RPMI7951 (cell line): ENCODE measurements at regions not wholly inside any gene's neighbourhood (a gene's known extent, or its start where the extent isn't known, plus 50 kb on each side); places are given as distances from the start of the nearest gene placed in this dataset.
"Not testable (repeated sequence)": the region's sequence is repeated elsewhere in the genome, so short reads cannot be mapped to it uniquely, and the experiment has no call there.

ENCODE experiments used
- DNase-seq: peaks from one replicate; pipeline ENCODE4 v3.0.0-alpha.2; 2012; ENCODE audit warnings: low read depth

DNA sequence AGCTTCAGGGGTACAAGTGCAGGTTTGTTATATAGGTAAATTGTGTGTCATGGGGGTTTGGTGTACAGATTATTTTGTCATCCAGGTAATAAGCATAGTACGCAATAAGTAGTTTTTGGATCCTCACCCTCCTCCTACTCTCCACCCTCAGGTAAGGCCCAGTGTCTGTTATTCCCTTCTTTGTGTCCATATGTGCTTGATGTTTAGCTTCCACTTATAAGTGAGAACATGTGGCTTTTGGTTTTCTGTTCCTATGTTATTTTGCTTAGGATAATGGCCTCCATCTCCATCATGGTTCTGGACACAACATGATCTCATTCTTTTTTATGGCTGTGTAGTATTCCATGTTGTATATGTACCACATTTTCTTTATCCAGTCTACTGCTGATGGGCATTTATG is 298.4 kb downstream of the LIG4 start:
- not testable (repeated sequence) for DNase-seq

DNA sequence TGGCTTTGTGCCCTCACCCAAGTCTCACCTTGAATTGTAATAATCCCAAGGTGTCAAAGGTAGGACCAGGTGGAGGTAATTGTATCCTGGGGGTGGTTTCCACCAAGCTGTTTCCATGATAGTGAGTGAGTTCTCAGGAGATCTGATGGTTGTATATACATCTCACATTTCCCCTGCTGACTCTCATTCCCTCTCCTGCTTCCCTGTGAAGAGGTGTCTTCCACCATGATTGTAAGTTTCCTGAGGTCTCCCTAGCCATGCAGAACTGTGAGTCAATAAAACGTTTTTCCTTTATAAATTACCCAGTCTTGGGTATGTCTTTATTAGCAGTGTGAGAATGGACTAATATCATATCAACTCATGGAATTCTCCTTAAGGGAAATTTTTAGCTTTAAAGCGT is 302.6 kb downstream of the LIG4 start:
- DNase-seq: no peak

DNA sequence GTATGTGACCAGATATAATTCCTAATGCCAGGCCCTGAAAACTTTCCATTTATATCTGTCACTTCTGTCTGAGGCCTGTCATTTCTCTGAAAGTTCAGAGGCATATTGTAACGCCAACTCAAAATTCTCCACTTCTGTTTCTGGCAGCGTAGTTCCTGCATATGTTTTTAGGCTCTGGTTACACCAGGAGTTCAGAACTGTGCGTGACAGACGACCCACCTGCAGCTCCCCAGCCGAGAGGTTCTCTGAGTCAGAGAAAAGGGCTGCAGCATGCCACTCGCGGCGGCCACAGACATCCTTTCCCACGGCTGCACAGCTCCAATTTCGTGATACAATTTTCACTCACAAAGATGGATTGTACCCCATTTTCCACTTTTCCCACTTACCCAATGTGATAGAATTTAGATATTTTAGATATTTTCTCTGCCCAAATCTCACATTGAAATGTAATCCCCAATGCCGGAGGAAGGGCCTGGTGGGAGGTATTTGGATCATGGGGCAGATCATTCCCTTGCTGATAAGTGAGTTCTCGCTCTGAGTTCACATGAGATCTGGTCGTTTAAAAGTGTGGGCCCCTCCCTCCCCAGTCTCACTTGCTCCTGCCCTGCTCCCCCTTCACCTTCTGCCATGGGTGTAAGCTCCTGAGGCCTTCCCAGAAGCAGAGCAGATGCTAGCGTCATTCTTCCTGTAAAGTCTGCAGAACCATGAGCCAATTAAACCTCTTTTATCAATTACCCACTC is 308.1 kb downstream of the LIG4 start:
- peak; percentile 3 for DNase-seq

DNA sequence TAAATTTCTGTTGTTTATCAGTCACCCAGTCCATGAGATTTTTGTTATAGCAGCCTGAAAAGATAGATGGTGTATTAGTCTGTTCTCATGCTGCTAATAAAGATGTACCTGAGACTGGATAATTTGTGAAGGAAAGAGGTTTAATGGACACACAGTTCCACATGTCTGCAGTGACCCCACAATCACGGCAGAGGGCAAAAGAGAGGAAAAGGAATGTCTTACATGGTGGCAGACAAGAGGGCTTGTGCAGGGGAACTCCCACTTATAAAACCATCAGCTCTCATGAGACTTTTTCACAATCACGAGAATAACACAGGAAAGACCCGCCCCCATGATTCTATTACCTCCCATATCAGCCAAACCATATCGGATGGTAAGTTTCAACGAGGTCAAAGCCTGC is 309.2 kb downstream of the LIG4 start:
- no peak for DNase-seq

DNA sequence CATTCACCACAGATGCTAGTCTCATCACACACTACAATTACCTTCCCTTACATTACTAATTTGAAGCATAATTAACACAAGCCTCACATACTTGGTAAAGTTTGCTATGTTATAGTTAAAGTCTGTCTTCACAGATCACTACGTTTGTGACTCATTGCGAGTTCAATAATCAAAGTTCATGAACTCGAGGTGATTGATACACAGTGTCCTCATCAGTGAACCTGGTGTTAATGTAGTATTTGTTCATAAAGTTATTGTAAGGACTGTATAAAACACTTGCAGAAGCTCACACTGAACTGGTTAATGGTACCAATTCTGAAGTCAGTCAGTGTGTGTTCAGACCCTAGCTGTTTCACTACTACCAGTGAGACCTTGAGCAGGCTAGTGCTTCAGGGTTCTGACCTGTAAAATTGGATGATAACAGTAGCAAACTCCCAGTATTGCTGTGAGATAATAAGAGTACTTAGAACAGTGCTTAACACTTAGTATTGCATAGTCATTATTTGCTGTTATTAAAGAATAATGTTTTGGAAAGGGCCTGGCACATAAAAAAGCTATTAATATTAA is 313.3 kb downstream of the LIG4 start:
- no peak for DNase-seq

DNA sequence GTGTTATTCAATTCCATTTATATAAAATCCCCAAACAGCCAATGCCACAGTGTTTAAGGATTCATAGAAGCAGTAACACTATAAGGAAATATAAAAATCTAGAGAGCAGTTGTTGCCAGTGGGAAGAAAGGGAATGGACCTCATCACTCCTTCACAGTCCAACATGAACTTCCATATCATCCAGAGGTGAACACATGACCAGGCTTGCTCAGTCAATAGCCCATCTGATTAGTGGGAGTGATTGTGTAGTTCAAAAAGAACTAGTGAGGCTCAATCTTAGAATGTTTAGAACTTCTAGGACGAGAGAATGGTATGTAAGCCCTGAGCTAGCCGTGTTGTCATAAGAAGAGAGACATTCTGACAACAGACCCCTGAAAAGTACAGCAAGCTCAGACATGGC is 314.1 kb downstream of the LIG4 start:
- DNase-seq: no peak

DNA sequence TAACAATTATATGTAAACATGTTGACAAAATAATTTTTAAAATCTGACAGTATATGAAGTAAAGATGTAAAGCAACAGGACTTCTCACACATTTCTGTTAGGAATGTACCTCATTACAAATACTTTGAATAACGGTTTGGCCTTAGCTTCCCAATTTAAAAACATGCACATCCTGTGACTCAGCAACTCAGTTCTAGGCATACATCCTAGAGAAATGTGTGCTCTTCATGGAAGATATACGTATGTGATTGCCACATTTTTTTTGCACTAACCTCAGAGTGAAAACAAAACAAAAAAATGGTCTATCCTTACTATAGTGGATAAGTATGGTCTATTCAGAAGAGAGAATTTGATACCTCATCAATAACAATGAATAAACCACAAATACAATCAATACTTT is 314.6 kb downstream of the LIG4 start:
- no peak for DNase-seq

DNA sequence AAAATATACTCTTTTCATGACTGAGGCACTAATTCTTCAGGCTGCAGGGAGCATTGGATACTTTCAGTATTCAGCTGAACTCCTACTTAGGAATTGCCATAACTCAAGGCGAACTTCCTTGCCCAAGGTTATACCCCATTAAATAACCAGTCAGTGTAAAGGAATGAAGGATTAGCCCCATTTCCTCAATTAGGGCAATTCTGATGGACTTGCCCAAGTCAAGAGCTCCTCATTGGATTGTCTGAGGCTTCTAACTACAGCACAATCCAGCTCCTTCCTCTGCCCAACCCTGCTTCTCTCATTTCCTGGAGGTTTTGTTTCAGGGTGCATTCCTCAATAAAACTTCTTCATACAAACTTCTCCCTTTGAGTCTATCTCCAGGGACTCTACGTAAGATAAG is 329.2 kb downstream of the LIG4 start:
- no peak for DNase-seq

DNA sequence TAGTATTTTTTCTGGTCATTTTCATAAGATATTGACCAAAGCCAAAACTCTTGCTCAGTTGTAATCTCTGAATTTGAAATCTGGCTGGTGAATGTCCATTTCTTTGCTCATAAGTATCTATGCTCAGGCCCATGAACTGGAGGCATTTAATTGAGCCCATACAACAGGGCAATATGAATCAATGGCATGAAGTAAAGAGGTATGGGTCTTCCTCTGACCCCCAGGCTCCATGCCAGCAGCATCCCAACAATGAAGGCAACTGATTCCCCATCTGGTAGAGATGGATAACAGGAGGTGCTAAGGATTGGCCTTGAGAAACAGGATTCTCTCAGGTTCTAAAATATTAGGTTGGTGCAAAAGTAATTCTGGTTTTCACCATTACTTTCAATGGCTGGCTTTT is 330.8 kb downstream of the LIG4 start:
- DNase-seq: no peak

DNA sequence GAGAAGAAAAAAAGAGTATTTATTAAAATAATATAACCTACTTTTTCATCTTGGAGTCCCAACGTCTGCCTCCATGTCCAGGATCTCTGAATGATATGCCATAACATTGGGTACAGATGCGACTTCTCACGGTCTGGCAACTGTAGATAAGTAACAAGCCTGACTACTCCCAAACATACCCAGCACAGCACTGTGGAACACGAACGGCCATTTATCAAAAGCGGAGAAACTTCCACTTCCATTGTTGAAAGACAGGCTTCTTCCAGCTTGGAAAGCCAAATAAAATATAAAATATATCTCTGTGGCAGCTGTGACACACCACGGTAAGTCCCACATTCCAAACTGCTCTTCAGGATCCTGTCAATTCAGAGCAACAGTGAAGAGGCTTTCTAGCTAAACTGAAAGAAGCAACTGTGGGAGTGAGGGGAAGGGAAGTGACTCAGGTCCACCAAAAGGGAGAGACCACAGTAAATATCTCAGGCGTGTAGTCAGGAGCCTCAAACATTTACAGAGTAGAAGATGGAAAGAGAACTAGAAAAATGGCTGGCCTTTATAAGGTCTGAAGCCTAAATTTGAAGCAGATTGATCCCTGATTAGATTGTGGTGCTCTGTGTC is 331.7 kb downstream of the LIG4 start:
- DNase-seq: peak; percentile 30

DNA sequence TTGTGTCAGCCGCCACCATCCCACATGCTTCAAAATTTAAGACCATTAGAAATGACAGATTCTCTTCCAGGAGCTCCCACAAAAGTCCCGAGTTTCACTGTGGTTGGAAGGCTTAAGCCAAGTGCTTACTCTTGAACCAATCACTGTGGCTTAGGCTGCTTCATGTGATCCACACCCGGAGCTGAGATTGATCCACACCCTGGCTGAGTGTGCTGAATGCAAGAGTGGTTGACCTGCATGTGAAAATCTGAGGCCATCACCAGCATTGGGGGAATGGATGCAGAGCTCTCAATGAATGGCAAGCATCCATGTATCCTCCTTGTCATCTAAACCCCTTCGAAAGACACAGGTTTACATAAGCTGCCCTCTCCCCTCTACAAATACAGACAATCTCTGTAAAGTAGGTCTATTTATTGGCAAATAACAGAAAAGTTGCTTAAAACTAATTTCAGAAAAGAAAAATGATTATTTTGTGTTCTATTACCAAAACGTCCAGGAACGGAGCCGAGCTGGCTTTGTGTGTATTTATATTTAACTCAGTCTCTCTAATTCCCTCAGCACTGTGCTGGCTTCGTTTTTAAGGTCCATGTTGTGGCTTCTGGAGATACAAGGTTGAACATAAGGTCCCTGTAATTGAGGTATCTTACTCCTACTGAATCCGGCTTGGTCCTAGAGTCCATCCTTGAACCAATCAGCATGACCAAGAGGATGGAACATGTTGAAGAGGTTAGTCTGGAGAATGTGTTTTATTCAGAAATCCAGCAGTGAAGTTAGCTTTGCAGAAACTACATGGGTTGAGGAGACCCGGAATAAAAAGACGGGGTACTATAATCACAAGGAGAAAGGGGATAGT is 332.4 kb downstream of the LIG4 start:
- peak; percentile 5 for DNase-seq

DNA sequence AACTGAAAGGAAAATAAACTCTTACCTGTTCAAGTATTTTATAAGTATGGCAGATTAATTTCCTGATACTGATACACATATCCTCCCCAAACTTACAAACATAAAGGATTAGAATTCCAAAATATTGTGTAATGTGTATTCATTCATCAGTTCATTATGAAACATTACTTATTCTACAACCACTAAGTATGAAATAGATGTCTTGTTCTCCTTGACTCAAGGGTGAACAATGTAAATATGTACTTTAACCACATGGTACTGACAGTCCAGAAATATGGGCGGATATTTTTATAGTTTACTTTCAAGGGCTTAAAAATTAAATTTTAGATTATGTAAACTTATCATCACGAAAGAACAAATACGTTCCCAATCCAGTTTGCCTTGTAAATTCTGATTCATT is 334.0 kb downstream of the LIG4 start:
- DNase-seq: no peak

DNA sequence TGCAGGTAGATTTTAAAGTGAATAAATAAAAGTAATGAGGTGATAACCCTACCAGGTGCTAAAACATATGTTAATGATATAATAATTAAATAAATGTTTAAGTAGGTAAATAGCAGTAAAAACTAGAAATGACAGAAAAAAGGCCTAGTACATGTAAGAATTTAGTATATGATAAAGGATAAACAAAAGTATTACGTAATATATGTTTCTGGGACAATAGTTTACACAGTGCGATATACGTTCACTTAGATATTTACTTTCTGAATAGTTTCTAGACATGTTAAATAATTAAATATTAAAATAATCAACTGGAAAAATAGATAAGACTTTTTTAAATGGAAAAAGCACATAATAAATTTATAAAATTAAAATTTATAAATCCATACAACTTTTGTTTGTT is 340.9 kb downstream of the LIG4 start:
- DNase-seq: no peak

DNA sequence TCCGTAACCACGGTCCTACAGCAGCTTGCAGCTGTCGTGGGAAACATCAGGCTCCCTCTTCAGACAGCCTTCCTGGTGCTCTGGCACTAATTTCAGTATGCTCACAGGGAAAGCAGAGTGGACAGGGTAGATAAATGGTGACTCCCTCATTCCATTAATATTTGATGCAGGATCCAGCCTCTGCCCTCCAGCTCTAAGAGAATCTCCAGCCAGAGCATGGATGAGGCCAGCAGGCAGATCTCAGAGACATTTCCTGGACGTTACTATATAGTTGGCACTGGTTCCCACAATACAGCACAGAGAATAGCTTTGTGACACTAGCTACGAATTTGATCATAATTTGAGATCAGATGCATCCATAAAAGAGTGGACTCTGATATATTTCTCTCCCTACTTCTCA is 341.4 kb downstream of the LIG4 start:
- DNase-seq: no peak

DNA sequence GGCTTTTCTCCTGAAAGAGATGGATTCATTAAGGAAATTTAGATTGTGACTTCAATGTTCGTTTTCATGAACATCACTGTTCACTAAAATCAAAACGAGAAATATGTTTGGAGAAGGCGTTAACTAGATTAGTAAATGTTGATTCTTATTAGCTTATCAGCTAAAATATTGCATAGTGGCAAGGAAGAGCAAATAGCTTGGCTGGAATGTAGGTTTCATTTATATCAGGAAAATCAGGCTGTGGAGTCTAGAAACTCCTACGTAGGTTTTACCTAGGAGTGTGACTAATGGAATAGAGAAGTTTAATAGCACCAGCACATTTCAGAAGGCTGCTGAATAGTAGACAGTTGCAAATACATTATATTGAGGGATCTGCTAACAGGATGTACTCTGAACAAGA is 344.9 kb downstream of the LIG4 start:
- no peak for DNase-seq

DNA sequence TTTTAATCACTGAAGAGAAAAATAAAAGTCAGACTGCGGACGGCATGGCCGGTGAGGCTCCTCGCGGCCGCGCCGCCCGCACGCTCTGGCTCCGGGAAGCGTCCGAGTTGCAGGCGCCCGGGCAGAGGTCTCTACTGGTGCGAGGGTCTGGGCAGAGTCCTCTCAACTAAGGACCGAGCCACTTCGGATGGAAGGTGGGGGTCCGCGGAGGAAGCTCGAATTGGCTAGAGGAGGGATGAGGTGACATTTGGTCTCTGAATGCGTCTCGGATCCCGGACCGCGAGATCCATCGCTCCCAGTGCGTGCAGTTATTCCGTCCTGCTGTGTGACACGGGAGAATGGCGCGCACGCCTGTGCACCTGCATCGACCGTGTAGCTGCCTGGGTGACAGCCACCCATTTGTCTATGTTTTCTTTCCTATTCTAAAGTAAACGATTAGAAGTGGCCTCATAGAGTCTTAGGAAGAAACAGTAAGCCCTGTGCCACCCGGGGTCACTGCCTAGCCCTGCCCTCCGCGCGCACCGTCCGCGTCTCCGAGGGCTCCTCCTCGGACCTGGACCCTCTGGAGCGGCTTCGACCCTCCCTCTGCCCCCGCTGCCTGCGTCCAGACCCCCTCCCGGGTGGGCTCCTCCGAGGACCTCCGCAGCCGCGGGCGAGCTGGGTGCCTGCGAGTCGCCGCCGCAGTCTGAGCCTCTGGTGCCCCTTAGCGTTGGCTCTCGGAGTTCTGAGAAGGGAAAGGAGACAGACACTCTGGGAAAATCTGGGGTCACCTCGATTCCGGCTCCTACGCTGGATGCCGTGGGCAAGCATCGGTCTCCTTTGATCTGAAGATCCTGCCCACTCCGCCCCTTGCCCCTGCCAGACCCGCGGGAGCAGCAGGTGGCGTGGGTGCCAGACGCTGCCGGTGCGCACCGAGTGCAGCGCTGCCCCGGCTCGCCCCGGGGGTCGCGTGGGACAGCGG is 347.4 kb downstream of the LIG4 start:
- no peak for DNase-seq

DNA sequence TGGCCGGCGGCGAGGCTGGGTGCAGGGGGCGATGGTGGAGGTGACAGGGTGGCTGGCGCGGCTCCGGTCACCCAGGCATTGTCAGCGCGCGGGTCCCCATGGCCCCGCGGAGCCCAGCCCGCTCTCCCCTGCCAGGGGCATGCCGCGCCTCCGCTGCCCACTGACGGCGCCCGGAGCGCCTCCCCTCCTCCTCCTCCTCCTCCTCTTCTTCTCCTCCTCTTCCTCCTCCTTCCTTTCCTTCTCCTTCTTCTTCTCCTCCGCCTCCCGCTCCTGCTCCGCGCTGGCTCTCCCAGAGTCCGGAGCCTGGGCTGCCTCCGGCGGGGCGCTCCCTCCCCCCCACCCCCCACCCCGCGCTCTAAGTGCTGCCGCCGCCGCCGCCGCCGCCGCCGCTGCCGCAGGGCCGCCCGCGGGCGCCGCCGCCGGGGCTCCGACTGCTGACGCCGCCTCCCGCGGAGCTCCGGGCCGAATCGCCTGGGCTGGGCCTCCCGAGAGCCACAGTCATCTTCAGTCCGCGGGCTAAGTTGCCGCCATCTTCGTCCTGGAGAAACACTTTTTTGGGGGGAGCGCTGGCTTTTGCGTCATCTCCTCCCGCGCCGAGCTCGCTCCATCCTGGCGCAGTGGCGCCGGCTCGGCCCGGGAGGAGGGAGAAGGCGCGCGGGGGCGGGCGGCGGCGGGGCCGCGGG is 348.3 kb downstream of the LIG4 start:
- no peak for DNase-seq

DNA sequence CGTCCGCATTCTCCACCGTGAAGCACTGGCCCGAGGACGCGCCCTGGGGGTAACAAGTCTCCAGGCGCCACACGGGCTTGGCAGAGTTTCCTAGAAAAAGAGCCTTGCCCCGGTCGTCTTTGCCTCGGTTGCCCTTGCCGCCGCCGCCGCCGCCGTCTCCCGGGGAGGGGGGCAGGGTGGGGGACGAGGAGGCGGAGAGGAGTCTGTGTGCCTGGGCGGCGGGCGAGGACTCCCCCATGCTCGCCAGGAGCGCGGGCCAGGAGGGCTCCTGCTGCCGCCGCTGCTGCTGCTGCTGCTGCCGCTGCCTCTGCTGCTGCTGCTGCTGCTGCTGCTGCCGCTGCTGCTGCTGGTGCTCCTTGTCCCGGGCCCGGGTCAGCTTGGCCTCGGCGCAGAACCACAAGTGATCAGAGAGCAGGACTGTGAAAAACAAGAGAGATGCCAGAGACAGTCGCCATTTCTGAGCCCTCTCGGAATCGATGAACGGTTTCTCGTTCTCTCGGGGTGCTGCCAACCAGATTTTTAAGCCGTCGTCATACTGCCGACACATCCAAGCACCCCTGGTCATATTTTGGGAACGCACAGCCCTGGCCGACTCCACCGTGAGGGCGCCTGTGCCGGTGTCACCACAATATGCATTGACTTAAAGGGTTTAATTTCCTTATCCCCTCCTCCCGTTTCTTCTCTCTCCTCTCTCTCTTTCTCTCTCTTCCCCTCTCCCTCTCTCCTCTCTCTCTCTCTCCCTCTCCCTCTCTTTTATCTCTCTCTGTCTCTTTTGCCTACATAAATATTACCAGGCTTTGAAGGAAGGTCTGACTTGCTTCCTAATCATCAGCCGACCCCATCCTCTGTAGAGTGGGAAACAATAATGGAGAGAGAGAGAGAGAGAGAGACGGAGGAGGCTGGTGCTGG is 349.1 kb downstream of the LIG4 start:
- peak; percentile 7 for DNase-seq

DNA sequence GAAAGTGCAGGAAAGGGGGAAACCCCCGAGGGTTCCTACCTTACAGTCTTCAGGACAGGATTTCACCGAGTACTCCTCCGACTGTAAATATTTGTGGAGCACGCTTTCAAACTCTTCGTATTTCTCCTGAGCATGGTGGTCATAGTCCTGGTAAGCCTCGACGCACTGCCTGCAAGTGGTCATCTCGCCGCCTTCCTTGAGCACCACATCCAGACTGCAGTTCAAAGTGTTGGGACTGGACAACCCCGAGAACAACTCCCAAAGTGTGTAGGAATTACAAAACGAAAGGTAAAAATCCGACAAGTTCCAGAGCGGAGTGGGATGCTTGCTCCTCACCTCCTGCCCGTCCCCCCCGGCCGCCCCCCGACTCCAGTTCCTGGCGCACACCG is 349.7 kb downstream of the LIG4 start:
- DNase-seq: no peak

DNA sequence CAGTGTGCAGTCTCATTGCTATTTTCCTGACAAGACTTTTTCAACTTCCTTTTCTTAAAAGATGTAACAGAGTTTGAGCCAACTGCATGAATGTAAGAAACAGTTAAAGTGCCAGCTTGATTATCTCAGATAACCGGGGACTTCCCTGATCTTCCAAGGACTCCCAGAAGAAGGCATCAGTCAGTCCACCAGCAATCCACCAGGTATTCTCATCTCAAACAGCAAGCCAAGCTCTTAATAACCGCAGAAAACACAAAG is 350.1 kb downstream of the LIG4 start:
- DNase-seq: no peak
